ENCODE measurements at regions not wholly inside any gene's neighbourhood (a gene's known extent, or its start where the extent isn't known, plus 50 kb on each side); places are given as distances from the start of the nearest gene placed in this dataset.

GRCh38 chr4:137370206-137370633 is 162.1 kb downstream of the PCDH18 start:
- no peak overlapping the region for H3K27ac ChIP-seq (replicated peaks)
- H3K4me3 ChIP-seq (replicated peaks; ENCODE audit: insufficient read depth, low read length): no peak overlapping the region
- TF ChIP-seq SPI1 (IDR thresholded peaks at IDR 0.05; ENCODE audit: borderline replicate concordance, low read depth): no peak
- no peak for TF ChIP-seq POLR2AphosphoS5 (IDR thresholded peaks at IDR 0.05; ENCODE audit: low read depth)
- TF ChIP-seq GABPA (IDR thresholded peaks at IDR 0.05; ENCODE audit: low read depth): no peak
- no peak for TF ChIP-seq CTCF (IDR thresholded peaks at IDR 0.05; ENCODE audit: insufficient read depth, low read length)
- TF ChIP-seq, protein P1, sequence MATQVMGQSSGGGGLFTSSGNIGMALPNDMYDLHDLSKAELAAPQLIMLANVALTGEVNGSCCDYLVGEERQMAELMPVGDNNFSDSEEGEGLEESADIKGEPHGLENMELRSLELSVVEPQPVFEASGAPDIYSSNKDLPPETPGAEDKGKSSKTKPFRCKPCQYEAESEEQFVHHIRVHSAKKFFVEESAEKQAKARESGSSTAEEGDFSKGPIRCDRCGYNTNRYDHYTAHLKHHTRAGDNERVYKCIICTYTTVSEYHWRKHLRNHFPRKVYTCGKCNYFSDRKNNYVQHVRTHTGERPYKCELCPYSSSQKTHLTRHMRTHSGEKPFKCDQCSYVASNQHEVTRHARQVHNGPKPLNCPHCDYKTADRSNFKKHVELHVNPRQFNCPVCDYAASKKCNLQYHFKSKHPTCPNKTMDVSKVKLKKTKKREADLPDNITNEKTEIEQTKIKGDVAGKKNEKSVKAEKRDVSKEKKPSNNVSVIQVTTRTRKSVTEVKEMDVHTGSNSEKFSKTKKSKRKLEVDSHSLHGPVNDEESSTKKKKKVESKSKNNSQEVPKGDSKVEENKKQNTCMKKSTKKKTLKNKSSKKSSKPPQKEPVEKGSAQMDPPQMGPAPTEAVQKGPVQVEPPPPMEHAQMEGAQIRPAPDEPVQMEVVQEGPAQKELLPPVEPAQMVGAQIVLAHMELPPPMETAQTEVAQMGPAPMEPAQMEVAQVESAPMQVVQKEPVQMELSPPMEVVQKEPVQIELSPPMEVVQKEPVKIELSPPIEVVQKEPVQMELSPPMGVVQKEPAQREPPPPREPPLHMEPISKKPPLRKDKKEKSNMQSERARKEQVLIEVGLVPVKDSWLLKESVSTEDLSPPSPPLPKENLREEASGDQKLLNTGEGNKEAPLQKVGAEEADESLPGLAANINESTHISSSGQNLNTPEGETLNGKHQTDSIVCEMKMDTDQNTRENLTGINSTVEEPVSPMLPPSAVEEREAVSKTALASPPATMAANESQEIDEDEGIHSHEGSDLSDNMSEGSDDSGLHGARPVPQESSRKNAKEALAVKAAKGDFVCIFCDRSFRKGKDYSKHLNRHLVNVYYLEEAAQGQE (IDR thresholded peaks at IDR 0.05; ENCODE audit: insufficient replicate concordance, low read depth): no peak
- no peak for DNase-seq (ENCODE audit: low read depth in 1 of 2, low spot score in 1 of 2)
- no peaks in the 10 kb centered on the region for H3K27me3 ChIP-seq (ENCODE audit: insufficient read depth, poor library complexity, severe bottlenecking)

- no peaks in the 10 kb centered on the region for H3K27me3 ChIP-seq (ENCODE audit: insufficient read depth, poor library complexity, severe bottlenecking)
- H3K4me3 ChIP-seq (replicated peaks; ENCODE audit: insufficient read depth, low read length): no peak overlapping the region
- no peak overlapping the region for H3K27ac ChIP-seq (replicated peaks)
- no peak for DNase-seq (ENCODE audit: low read depth in 1 of 2, low spot score in 1 of 2)
- no peak for TF ChIP-seq GABPA (IDR thresholded peaks at IDR 0.05; ENCODE audit: low read depth)
- TF ChIP-seq, protein P1 (IDR thresholded peaks at IDR 0.05; ENCODE audit: insufficient replicate concordance, low read depth): no peak
- TF ChIP-seq POLR2AphosphoS5 (IDR thresholded peaks at IDR 0.05; ENCODE audit: low read depth): no peak
Observed at GRCh38 chr4:137367620-137368019, 164.7 kb downstream of the PCDH18 start.

DNA sequence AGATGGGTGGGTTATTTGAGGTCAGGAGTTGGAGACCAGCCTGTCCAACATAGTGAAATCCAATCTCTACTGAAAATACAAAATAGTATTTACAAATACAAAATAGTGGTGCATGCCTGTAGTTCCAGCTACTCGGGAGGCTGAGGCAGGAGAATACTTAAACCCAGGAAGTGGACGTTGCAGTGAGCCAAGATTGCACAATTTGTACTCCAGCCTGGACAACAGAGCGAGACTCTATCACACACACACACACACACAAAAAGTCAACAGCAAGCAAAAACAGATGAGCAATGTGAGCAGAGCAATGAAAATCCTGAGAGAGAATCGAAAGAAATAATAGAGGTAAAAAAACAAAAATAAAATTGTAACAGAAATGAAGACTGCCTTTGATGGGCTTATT is 168.8 kb downstream of the PCDH18 start:
- no peak for TF ChIP-seq GABPA (IDR thresholded peaks at IDR 0.05; ENCODE audit: low read depth)
- no peak for TF ChIP-seq POLR2AphosphoS5 (IDR thresholded peaks at IDR 0.05; ENCODE audit: low read depth)
- TF ChIP-seq, protein P1 (IDR thresholded peaks at IDR 0.05; ENCODE audit: insufficient replicate concordance, low read depth): no peak
- TF ChIP-seq SPI1 (IDR thresholded peaks at IDR 0.05; ENCODE audit: borderline replicate concordance, low read depth): no peak
- Histone ChIP-seq H3K27me3 (ENCODE audit: insufficient read depth, poor library complexity, severe bottlenecking) (no peaks in the 10 kb centered on the region), H3K27ac (replicated peaks) (no peak overlapping the region), H3K4me3 (replicated peaks; ENCODE audit: insufficient read depth, low read length) (no peak overlapping the region)
- no peak for DNase-seq (ENCODE audit: low read depth in 1 of 2, low spot score in 1 of 2)

DNA sequence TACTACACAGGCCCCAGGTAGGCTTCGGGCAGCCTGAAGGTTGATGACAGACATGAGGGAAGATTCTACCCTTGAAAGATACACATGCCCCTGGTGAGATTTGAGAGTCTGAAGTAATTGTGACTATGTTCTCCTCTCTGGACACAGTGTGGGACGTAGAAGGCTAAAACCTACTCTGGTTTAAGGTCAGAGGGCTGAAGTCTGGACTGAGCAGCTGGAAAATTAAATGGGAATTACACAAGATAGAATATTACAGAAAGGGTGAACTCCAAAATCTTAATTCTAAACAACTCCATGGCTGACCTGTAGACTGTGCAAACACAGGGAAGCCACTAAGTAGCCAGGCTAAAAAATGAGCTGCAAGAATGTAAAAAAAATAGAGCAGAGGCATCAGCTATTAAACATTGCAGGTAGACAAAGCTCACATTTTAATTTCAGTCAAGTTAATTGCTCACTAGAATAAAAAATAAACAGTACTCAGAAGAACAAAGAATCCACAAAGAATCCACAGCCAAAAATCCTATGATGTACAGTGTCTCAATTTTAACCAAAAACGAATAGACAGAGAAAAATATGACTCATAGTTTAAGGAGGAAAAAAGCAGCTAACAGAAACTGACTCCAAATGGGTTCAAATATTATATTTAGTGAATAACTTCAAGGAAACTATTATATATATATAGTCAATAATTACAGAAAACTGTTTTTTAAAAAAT is 170.4 kb downstream of the PCDH18 start:
- Histone ChIP-seq H3K27ac (replicated peaks) (no peak overlapping the region), H3K27me3 (ENCODE audit: insufficient read depth, poor library complexity, severe bottlenecking) (no peaks in the 10 kb centered on the region), H3K4me3 (replicated peaks; ENCODE audit: insufficient read depth, low read length) (no peak overlapping the region)
- DNase-seq (ENCODE audit: low read depth in 1 of 2, low spot score in 1 of 2): no peak
- TF ChIP-seq SPI1 (IDR thresholded peaks at IDR 0.05; ENCODE audit: borderline replicate concordance, low read depth) (no peak), POLR2AphosphoS5 (IDR thresholded peaks at IDR 0.05; ENCODE audit: low read depth) (no peak), CTCF (IDR thresholded peaks at IDR 0.05; ENCODE audit: insufficient read depth, low read length) (no peak), GABPA (IDR thresholded peaks at IDR 0.05; ENCODE audit: low read depth) (no peak)
- TF ChIP-seq, protein P1 (IDR thresholded peaks at IDR 0.05; ENCODE audit: insufficient replicate concordance, low read depth): no peak

Data from HL-60 (cell line).